ENCODE measurements at regions not wholly inside any gene's neighbourhood (a gene's known extent, or its start where the extent isn't known, plus 50 kb on each side); places are given as distances from the start of the nearest gene placed in this dataset.

DNA sequence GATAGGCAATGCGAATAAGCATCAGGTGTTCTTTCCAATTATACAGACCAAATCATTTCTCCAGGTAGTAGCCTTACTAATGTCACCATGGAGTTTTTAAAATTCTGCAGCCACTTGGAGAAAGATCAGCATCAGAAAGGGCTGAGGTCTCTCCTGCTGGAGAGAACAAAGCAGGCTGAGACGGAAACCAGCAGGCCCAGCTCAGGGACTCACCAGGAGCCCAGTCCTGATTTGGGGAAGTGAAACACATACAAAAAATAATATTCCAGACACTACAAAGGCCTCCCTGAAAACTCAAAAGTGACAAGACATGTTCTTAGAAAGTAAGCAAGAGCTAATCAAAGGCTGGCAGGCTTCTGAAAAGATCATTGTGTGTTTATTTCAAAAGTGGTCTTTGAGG is 207.1 kb upstream of the GHITM start:
- Histone ChIP-seq H3K9me3 (no peaks in the 10 kb centered on the region), H3K4me2 (no peak overlapping the region), H3K4me1 (no peaks in the 10 kb centered on the region), H3K4me3 (no peak overlapping the region), H3K27ac (no peak overlapping the region)
- POLR2A ChIA-PET, result no interaction called here
- ATAC-seq, result no peak
- CTCF ChIA-PET, result no interaction called here
- no peak for FAIRE-seq
- no peak for DNase-seq (ENCODE audit: low read depth in 1 of 2, low spot score in 1 of 2)
- no peak for TF ChIP-seq ZNF302 (CRISPR knock-in tag; IDR thresholded peaks at IDR 0.05)
- TF ChIP-seq JUN (IDR thresholded peaks at IDR 0.05), result no peak
- no peak for TF ChIP-seq FOXS1 (CRISPR knock-in tag; IDR thresholded peaks at IDR 0.05)
- TF ChIP-seq SREBF2 (IDR thresholded peaks at IDR 0.05), result no peak
- TF ChIP-seq POLR2AphosphoS2 (conservative IDR thresholded peaks at IDR 0.05; ENCODE audit: low read length), result no peak
- no peak for TF ChIP-seq RAD21 (conservative IDR thresholded peaks at IDR 0.05 in 1 of 2, IDR thresholded peaks at IDR 0.05 in 1 of 2)
- TF ChIP-seq MAX (IDR thresholded peaks at IDR 0.05), result no peak
- no peak for TF ChIP-seq E2F6 (IDR thresholded peaks at IDR 0.05; ENCODE audit: borderline replicate concordance, low read depth)
- no peak for TF ChIP-seq PHF8 (IDR thresholded peaks at IDR 0.05; ENCODE audit: borderline replicate concordance, low read depth)
- TF ChIP-seq CHD4 (IDR thresholded peaks at IDR 0.05; ENCODE audit: borderline replicate concordance), result no peak
- TF ChIP-seq RCOR1 (IDR thresholded peaks at IDR 0.05; ENCODE audit: low read depth, low read length), result no peak
- TF ChIP-seq HOXB13 (CRISPR knock-in tag; IDR thresholded peaks at IDR 0.05; ENCODE audit: low read depth), result no peak
- TF ChIP-seq CTCF (IDR thresholded peaks at IDR 0.05), result no peak
- 27% methylated on average over 2 of the region's 2 CpGs for WGBS (ENCODE audit: missing lambda C conversion rate)

DNA sequence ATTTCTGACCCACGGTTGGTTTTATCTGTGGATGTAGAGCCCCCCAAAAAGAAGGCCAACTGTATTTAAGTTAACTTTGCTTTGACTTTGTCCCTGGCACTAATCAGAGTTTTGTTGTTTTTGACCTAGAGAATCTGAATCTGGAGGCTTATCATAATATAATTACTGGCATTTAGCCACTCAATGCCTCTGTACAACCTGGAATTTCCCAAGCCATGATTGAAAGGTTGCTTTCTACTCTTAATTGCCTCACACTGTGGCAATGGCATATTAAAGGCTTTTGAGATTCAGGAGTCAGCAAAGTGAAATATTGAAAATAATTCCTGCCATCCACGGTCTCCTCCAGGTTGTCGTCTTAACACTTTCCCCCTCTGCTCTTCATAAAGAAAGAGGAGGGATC is 205.2 kb upstream of the GHITM start:
- no peak for DNase-seq (ENCODE audit: low read depth in 1 of 2, low spot score in 1 of 2)
- CTCF ChIA-PET, result no interaction called here
- POLR2A ChIA-PET, result no interaction called here
- 2% methylated on average over 3 of the region's 3 CpGs for WGBS (ENCODE audit: missing lambda C conversion rate)
- no peak for FAIRE-seq
- Histone ChIP-seq H3K9me3 (no peaks in the 10 kb centered on the region), H3K4me2 (no peak overlapping the region), H3K4me3 (no peak overlapping the region), H3K27ac (no peak overlapping the region), H3K4me1 (no peaks in the 10 kb centered on the region)
- ATAC-seq, result no peak
- TF ChIP-seq KDM1A (IDR thresholded peaks at IDR 0.05; ENCODE audit: low read depth), result no peak
- TF ChIP-seq FOXS1 (CRISPR knock-in tag; IDR thresholded peaks at IDR 0.05), result no peak
- TF ChIP-seq HDAC2 (IDR thresholded peaks at IDR 0.05), result no peak
- TF ChIP-seq ESRRA (IDR thresholded peaks at IDR 0.05; ENCODE audit: borderline replicate concordance, low read length), result no peak
- no peak for TF ChIP-seq POLR2AphosphoS2 (conservative IDR thresholded peaks at IDR 0.05; ENCODE audit: low read length)
- TF ChIP-seq HEYL (CRISPR knock-in tag; IDR thresholded peaks at IDR 0.05), result no peak
- TF ChIP-seq MYC (IDR thresholded peaks at IDR 0.05; ENCODE audit: borderline replicate concordance, low read length), result no peak
- TF ChIP-seq ZNF302 (CRISPR knock-in tag; IDR thresholded peaks at IDR 0.05), result no peak
- no peak for TF ChIP-seq MAFK (IDR thresholded peaks at IDR 0.05; ENCODE audit: partially characterized antibody)
- TF ChIP-seq HOXB5 (CRISPR knock-in tag; IDR thresholded peaks at IDR 0.05), result no peak
- no peak for TF ChIP-seq ZC3H11A (IDR thresholded peaks at IDR 0.05)
- TF ChIP-seq, protein P1, sequence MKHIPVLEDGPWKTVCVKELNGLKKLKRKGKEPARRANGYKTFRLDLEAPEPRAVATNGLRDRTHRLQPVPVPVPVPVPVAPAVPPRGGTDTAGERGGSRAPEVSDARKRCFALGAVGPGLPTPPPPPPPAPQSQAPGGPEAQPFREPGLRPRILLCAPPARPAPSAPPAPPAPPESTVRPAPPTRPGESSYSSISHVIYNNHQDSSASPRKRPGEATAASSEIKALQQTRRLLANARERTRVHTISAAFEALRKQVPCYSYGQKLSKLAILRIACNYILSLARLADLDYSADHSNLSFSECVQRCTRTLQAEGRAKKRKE (CRISPR knock-in tag; IDR thresholded peaks at IDR 0.05; ENCODE audit: low read depth), result no peak
- TF ChIP-seq JUN (IDR thresholded peaks at IDR 0.05), result no peak
- no peak for TF ChIP-seq RNF2 (IDR thresholded peaks at IDR 0.05; ENCODE audit: borderline replicate concordance, low read depth)
- TF ChIP-seq SMC3 (IDR thresholded peaks at IDR 0.05), result no peak
- TF ChIP-seq KDM5A (IDR thresholded peaks at IDR 0.05), result no peak
- TF ChIP-seq MAX (IDR thresholded peaks at IDR 0.05), result no peak
- no peak for TF ChIP-seq CEBPB (IDR thresholded peaks at IDR 0.05)
- no peak for TF ChIP-seq CBX8 (IDR thresholded peaks at IDR 0.05)

Measured in A549 (cell line).